ENCODE measurements at regions not wholly inside any gene's neighbourhood (a gene's known extent, or its start where the extent isn't known, plus 50 kb on each side); places are given as distances from the start of the nearest gene placed in this dataset.
"Not testable (repeated sequence)": the region's sequence is repeated elsewhere in the genome, so short reads cannot be mapped to it uniquely, and the experiment has no call there.

- DNase-seq (ENCODE audit: low read depth): no peak
Measured at GRCh38 chr12:100083308-100083707, 59.4 kb downstream of the BLTP3B start.

- DNase-seq (ENCODE audit: low read depth): not testable (repeated sequence)
Measured at GRCh38 chr12:100078777-100079176, 63.9 kb downstream of the BLTP3B start.

- no peak for DNase-seq (ENCODE audit: low read depth)
Measured at GRCh38 chr12:100077367-100077766, 65.3 kb downstream of the BLTP3B start.

- no peak for DNase-seq (ENCODE audit: low read depth)
Measured at GRCh38 chr12:100075598-100075997, 67.1 kb downstream of the BLTP3B start.

GRCh38 chr12:100069795-100070194 lies 72.9 kb downstream of the BLTP3B start:
- no peak for DNase-seq (ENCODE audit: low read depth)

- no peak for DNase-seq (ENCODE audit: low read depth)
Measured at GRCh38 chr12:100068305-100068704, 74.4 kb downstream of the BLTP3B start.

GRCh38 chr12:100061814-100062213 lies 77.1 kb upstream of the ANKS1B start:
- no peak for DNase-seq (ENCODE audit: low read depth)

- peak; percentile 78 for DNase-seq (ENCODE audit: low read depth)
Measured at GRCh38 chr12:100058482-100059029, 73.8 kb upstream of the ANKS1B start.

GRCh38 chr12:100046202-100046601 lies 61.5 kb upstream of the ANKS1B start:
- not testable (repeated sequence) for DNase-seq (ENCODE audit: low read depth)

- DNase-seq (ENCODE audit: low read depth): no peak
Measured at GRCh38 chr12:100044266-100044665, 59.5 kb upstream of the ANKS1B start.

GRCh38 chr12:100043631-100044030 lies 58.9 kb upstream of the ANKS1B start:
- DNase-seq (ENCODE audit: low read depth): no peak
